ENCODE measurements at regions not wholly inside any gene's neighbourhood (a gene's known extent, or its start where the extent isn't known, plus 50 kb on each side); places are given as distances from the start of the nearest gene placed in this dataset.

- TF ChIP-seq TFAP4 (IDR thresholded peaks at IDR 0.05; ENCODE audit: borderline replicate concordance, low read depth), result no peak
- TF ChIP-seq ZMAT3 (CRISPR knock-in tag; conservative IDR thresholded peaks at IDR 0.05), result no peak
- TF ChIP-seq AGO2 (optimal IDR thresholded peaks at IDR 0.05; ENCODE audit: low read depth, low read length), result no peak
- no peak for TF ChIP-seq HOXA5 (CRISPR knock-in tag; IDR thresholded peaks at IDR 0.05)
- TF ChIP-seq BRD4 (CRISPR knock-in tag; IDR thresholded peaks at IDR 0.05), result no peak
- TF ChIP-seq GABPA (IDR thresholded peaks at IDR 0.05; ENCODE audit: low read depth, low read length), result no peak
- no peak for TF ChIP-seq GABPA (CRISPR knock-in tag; IDR thresholded peaks at IDR 0.05; ENCODE audit: low read depth)
- no peak for TF ChIP-seq CEBPZ (IDR thresholded peaks at IDR 0.05; ENCODE audit: low read length)
- TF ChIP-seq E2F1 (CRISPR knock-in tag; IDR thresholded peaks at IDR 0.05), result no peak
- no peak for TF ChIP-seq MAX (IDR thresholded peaks at IDR 0.05)
- no peak for TF ChIP-seq TAF15 (IDR thresholded peaks at IDR 0.05; ENCODE audit: low read depth, low read length, poor library complexity, severe bottlenecking)
Measured at GRCh38 chr16:60214311-60214710, 1480.2 kb upstream of the GOT2 start (continued).

All from HepG2 (cell line).